ACC112 (cell line): ENCODE measurements at regions not wholly inside any gene's neighbourhood (a gene's known extent, or its start where the extent isn't known, plus 50 kb on each side); places are given as distances from the start of the nearest gene placed in this dataset.
"Not testable (repeated sequence)": the region's sequence is repeated elsewhere in the genome, so short reads cannot be mapped to it uniquely, and the experiment has no call there.

Source experiments
- H2AFZ ChIP-seq: fragments of 200-600 bp; sonication (generic); one replicate; pipeline ENCODE4 v1.6.0; 2017; ENCODE audit warnings: antibody characterized with exemption, low read length; ENCODE audit not compliant: unreplicated experiment
- H3K27ac ChIP-seq: fragments of 200-600 bp; sonication (generic); 2 replicates; pipeline ENCODE4 v1.5.1; 2014; ENCODE audit warnings: low read depth, mild to moderate bottlenecking, antibody characterized with exemption, low read length, moderate library complexity
- H3K27me3 ChIP-seq: fragments of 200-600 bp; sonication (generic); 2 replicates; pipeline ENCODE4 v1.6.1; 2014; ENCODE audit warnings: mild to moderate bottlenecking, antibody characterized with exemption, low read length, moderate library complexity, mixed read lengths; ENCODE audit not compliant: insufficient read depth
- H3K36me3 ChIP-seq: fragments of 200-600 bp; sonication (generic); 2 replicates; pipeline ENCODE4 v1.6.1; 2016; ENCODE audit warnings: mild to moderate bottlenecking, antibody characterized with exemption, low read length, moderate library complexity, mixed read lengths; ENCODE audit not compliant: insufficient read depth
- H3K4me1 ChIP-seq: fragments of 200-600 bp; sonication (generic); one replicate; pipeline ENCODE4 v1.6.1; 2016; ENCODE audit warnings: low read length, mixed read lengths; ENCODE audit not compliant: insufficient read depth, unreplicated experiment, control insufficient read depth
- H3K4me3 ChIP-seq: fragments of 200-600 bp; sonication (generic); 2 replicates; pipeline ENCODE4 v1.5.1; 2014; ENCODE audit warnings: mild to moderate bottlenecking, low read depth, low read length
- H3K79me2 ChIP-seq: fragments of 200-600 bp; sonication (generic); one replicate; pipeline ENCODE4 v1.6.0; 2016; ENCODE audit warnings: low read length; ENCODE audit not compliant: control insufficient read depth, unreplicated experiment, insufficient read depth

GRCh38 chr15:77832874-77833273 is 200.2 kb upstream of the LINGO1 start:
- Histone ChIP-seq H3K27ac (no peak overlapping the region), H3K27me3 (peaks cover 29% of the 10 kb centered on the region), H3K79me2 (no peaks in the 10 kb centered on the region), H3K4me3 (no peak overlapping the region), H3K36me3 (no peaks in the 10 kb centered on the region), H2AFZ (no peak overlapping the region), H3K4me1 (peaks cover 9% of the 10 kb centered on the region)

GRCh38 chr15:77831986-77832385 is 199.3 kb upstream of the LINGO1 start:
- Histone ChIP-seq H3K79me2 (no peaks in the 10 kb centered on the region), H3K27ac (no peak overlapping the region), H3K36me3 (no peaks in the 10 kb centered on the region), H3K27me3 (peaks cover 22% of the 10 kb centered on the region), H3K4me1 (peaks cover 9% of the 10 kb centered on the region), H2AFZ (no peak overlapping the region), H3K4me3 (no peak overlapping the region)

- Histone ChIP-seq H3K27me3 (peaks cover 6% of the 10 kb centered on the region; the same call in 1 of the 2 replicates), H3K79me2 (no peaks in the 10 kb centered on the region), H3K4me1 (peaks cover 9% of the 10 kb centered on the region), H3K36me3 (no peaks in the 10 kb centered on the region), H3K4me3 (no peak overlapping the region), H2AFZ (no peak overlapping the region), H3K27ac (no peak overlapping the region)
Measured at GRCh38 chr15:77830051-77830468, 197.3 kb upstream of the LINGO1 start.

- H3K79me2 ChIP-seq, H3K36me3 ChIP-seq, H2AFZ ChIP-seq, H3K4me1 ChIP-seq, H3K27me3 ChIP-seq, H3K27ac ChIP-seq, H3K4me3 ChIP-seq: not testable (repeated sequence)
Measured at GRCh38 chr15:77829331-77829730, 196.6 kb upstream of the LINGO1 start.

GRCh38 chr15:77827860-77828259 is 195.1 kb upstream of the LINGO1 start:
- peaks cover 9% of the 10 kb centered on the region for H3K4me1 ChIP-seq
- no peak overlapping the region for H3K27ac ChIP-seq
- H3K36me3 ChIP-seq, result no peaks in the 10 kb centered on the region
- no peak overlapping the region for H2AFZ ChIP-seq
- no peaks in the 10 kb centered on the region; the same call in 1 of the 2 replicates for H3K27me3 ChIP-seq
- no peaks in the 10 kb centered on the region for H3K79me2 ChIP-seq
- H3K4me3 ChIP-seq, result no peak overlapping the region

- Histone ChIP-seq H3K27ac (no peak overlapping the region), H3K27me3 (peaks cover 6% of the 10 kb centered on the region; the same call in 1 of the 2 replicates), H2AFZ (no peak overlapping the region), H3K36me3 (no peaks in the 10 kb centered on the region), H3K4me1 (peaks cover 9% of the 10 kb centered on the region), H3K4me3 (no peak overlapping the region), H3K79me2 (no peaks in the 10 kb centered on the region)
Measured at GRCh38 chr15:77826006-77826695, 193.4 kb upstream of the LINGO1 start.

GRCh38 chr15:77825546-77825945 is 192.8 kb upstream of the LINGO1 start:
- no peaks in the 10 kb centered on the region for H3K36me3 ChIP-seq
- H3K79me2 ChIP-seq, result no peaks in the 10 kb centered on the region
- peaks cover 9% of the 10 kb centered on the region for H3K4me1 ChIP-seq
- H3K27ac ChIP-seq, result no peak overlapping the region
- peaks cover 12% of the 10 kb centered on the region for H3K27me3 ChIP-seq
- no peak overlapping the region for H2AFZ ChIP-seq
- no peak overlapping the region for H3K4me3 ChIP-seq

GRCh38 chr15:77825252-77825542 is 192.5 kb upstream of the LINGO1 start:
- Histone ChIP-seq H3K27me3 (peaks cover 15% of the 10 kb centered on the region), H3K4me1 (peaks cover 6% of the 10 kb centered on the region), H3K36me3 (no peaks in the 10 kb centered on the region), H3K79me2 (no peaks in the 10 kb centered on the region), H2AFZ (no peak overlapping the region), H3K27ac (no peak overlapping the region), H3K4me3 (no peak overlapping the region)

- Histone ChIP-seq H3K27ac (no peak overlapping the region), H2AFZ (no peak overlapping the region), H3K27me3 (peaks cover 21% of the 10 kb centered on the region), H3K79me2 (no peaks in the 10 kb centered on the region), H3K4me1 (peaks cover under 1% of the 10 kb centered on the region), H3K36me3 (no peaks in the 10 kb centered on the region), H3K4me3 (no peak overlapping the region)
Measured at GRCh38 chr15:77824361-77825251, 191.9 kb upstream of the LINGO1 start.

GRCh38 chr15:77823736-77824135 is 191.0 kb upstream of the LINGO1 start:
- Histone ChIP-seq H3K4me3 (no peak overlapping the region), H3K4me1 (no peaks in the 10 kb centered on the region), H3K79me2 (no peaks in the 10 kb centered on the region), H3K36me3 (no peaks in the 10 kb centered on the region), H2AFZ (no peak overlapping the region), H3K27ac (no peak overlapping the region), H3K27me3 (peaks cover 28% of the 10 kb centered on the region)
